NB4 (cell line): ENCODE measurements at regions not wholly inside any gene's neighbourhood (a gene's known extent, or its start where the extent isn't known, plus 50 kb on each side); places are given as distances from the start of the nearest gene placed in this dataset.

Experiments used
- CTCF ChIP-seq: IDR thresholded peaks from one replicate; pipeline ENCODE4 v1.5.1; 2012; ENCODE audit warnings: low read depth, low read length
- POLR2A ChIP-seq: IDR thresholded peaks from 2 replicates; pipeline ENCODE4 v1.6.1; 2011; ENCODE audit warnings: mild to moderate bottlenecking; ENCODE audit not compliant: insufficient read length; ENCODE audit errors: extremely low read depth

DNA sequence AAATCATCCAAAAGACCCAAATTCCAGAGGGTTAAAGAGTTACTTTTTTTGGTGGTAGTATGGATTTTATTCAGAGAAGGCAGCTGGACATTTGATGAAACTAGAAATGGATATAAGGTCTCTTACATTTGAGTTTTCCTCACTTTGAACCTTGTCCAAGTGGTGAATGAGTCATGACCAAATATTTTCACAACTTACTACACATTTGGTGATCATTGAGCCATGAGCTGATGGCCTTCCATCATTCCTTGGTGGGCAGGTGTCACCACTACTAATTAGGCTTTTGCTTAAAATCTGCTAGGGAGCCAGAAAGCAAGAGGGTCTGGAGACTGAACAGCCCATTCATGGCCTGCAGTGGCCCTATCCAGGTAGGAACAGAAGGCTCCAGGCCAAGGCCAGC is 620.2 kb upstream of the INTU start:
- TF ChIP-seq CTCF, result no peak
- no peak for TF ChIP-seq POLR2A
